OCI-LY7 (cell line): ENCODE measurements at regions not wholly inside any gene's neighbourhood (a gene's known extent, or its start where the extent isn't known, plus 50 kb on each side); places are given as distances from the start of the nearest gene placed in this dataset.

Experiments used
- EZH2phosphoT487 ChIP-seq: fragments of 200-600 bp; sonication (generic); IDR thresholded peaks from 2 replicates; pipeline ENCODE4 v1.6.1; 2018; ENCODE audit warnings: low read depth, borderline replicate concordance, mild to moderate bottlenecking, mixed run types, antibody characterized with exemption, low read length, moderate library complexity, mixed read lengths
- TF ChIP-seq, protein P1 (sequence below): fragments of 200-600 bp; sonication (generic); conservative IDR thresholded peaks from 2 replicates; pipeline ENCODE4 v1.5.1; 2014; ENCODE audit warnings: mild to moderate bottlenecking, antibody characterized with exemption, low read length, moderate library complexity, mixed read lengths

- TF ChIP-seq, protein P1, sequence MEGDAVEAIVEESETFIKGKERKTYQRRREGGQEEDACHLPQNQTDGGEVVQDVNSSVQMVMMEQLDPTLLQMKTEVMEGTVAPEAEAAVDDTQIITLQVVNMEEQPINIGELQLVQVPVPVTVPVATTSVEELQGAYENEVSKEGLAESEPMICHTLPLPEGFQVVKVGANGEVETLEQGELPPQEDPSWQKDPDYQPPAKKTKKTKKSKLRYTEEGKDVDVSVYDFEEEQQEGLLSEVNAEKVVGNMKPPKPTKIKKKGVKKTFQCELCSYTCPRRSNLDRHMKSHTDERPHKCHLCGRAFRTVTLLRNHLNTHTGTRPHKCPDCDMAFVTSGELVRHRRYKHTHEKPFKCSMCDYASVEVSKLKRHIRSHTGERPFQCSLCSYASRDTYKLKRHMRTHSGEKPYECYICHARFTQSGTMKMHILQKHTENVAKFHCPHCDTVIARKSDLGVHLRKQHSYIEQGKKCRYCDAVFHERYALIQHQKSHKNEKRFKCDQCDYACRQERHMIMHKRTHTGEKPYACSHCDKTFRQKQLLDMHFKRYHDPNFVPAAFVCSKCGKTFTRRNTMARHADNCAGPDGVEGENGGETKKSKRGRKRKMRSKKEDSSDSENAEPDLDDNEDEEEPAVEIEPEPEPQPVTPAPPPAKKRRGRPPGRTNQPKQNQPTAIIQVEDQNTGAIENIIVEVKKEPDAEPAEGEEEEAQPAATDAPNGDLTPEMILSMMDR = no peak
- TF ChIP-seq EZH2phosphoT487 = no peak
Measured at GRCh38 chr6:126268092-126268491, 71.8 kb upstream of the CENPW start.
